GM12878 (cell line): ENCODE measurements at regions not wholly inside any gene's neighbourhood (a gene's known extent, or its start where the extent isn't known, plus 50 kb on each side); places are given as distances from the start of the nearest gene placed in this dataset.

Source experiments
- ATAC-seq: fragments of 200-7000 bp; cut with Tn5 transposase; 3 replicates; pipeline ENCODE4 v1.9.1; 2020; ENCODE audit warnings: mild to moderate bottlenecking, moderate library complexity
- BruUV-seq: library from RNA; stranded (reverse); fragments of 400-500 nt; replicated peaks from 2 replicates; lab custom pipeline; 2021; lab: Mats Ljungman, UMichigan
- CTCF ChIA-PET: fragments of 300-600 bp; sonication (Branson Sonifier 250); formaldehyde crosslinking; extraction: SDS; loops from one replicate; lab custom pipeline; 2021; ENCODE audit warnings: inconsistent platforms; lab: Yijun Ruan, JAX
- POLR2A ChIA-PET: fragments of 350-600 bp; formaldehyde crosslinking; extraction: SDS; loops from one replicate; lab custom pipeline; 2021; ENCODE audit warnings: inconsistent platforms; lab: Charles Lee
- RAD21 ChIA-PET: fragments of 300-600 bp; sonication (Branson Sonifier 250); formaldehyde crosslinking; loops from one replicate; lab custom pipeline; 2023; ENCODE audit warnings: antibody characterized with exemption; ENCODE audit not compliant: unreplicated experiment; lab: Charles Lee
- SMC1A ChIA-PET: fragments of 300-600 bp; sonication (Branson Sonifier 250); formaldehyde crosslinking; loops from one replicate; lab custom pipeline; 2023; ENCODE audit not compliant: unreplicated experiment, uncharacterized antibody; lab: Charles Lee
- DNase-seq: peaks from one replicate; pipeline ENCODE4 v3.0.0-alpha.2; 2011; ENCODE audit warnings: low read depth, low spot score
- FAIRE-seq: peaks from 3 replicates; lab custom pipeline; 2011; peaks lifted over from hg19 to GRCh38; lab: Jason Lieb, UNC
- H2AFZ ChIP-seq: 2 replicates; pipeline ENCODE4 v1.6.0; 2011; ENCODE audit warnings: low read depth, low read length, control low read depth; ENCODE audit not compliant: control insufficient read depth
- H3K27ac ChIP-seq: 2 replicates; pipeline ENCODE4 v1.5.1; 2011; ENCODE audit warnings: control low read depth; ENCODE audit not compliant: control insufficient read depth, insufficient read depth
- H3K27me3 ChIP-seq, 2 experiments: replicated peaks in 1 of 2; 2 replicates each; pipeline versions ENCODE4 v1.6.0 to v1.6.1; 2011; ENCODE audit warnings: low read length in 1 of 2; ENCODE audit not compliant: control insufficient read depth in 2 of 2, insufficient read depth in 2 of 2
- H3K36me3 ChIP-seq, 2 experiments: 2 replicates each; pipeline ENCODE4 v1.5.1; 2011; ENCODE audit warnings: low read length in 1 of 2; ENCODE audit not compliant: control insufficient read depth in 2 of 2, insufficient read depth in 2 of 2
- H3K4me1 ChIP-seq: 2 replicates; pipeline ENCODE4 v1.6.1; 2011; ENCODE audit warnings: mild to moderate bottlenecking, low read length, moderate library complexity, mixed read lengths; ENCODE audit not compliant: control insufficient read depth, insufficient read depth
- H3K4me2 ChIP-seq: 2 replicates; pipeline ENCODE4 v1.6.0; 2011; ENCODE audit warnings: control low read depth; ENCODE audit not compliant: control insufficient read depth, insufficient read depth
- H3K4me3 ChIP-seq: fragments of 200-600 bp; sonication (generic); 2 replicates; pipeline ENCODE4 v1.5.1; 2016
- H3K79me2 ChIP-seq: 2 replicates; pipeline ENCODE4 v1.6.0; 2011; ENCODE audit warnings: low read length; ENCODE audit not compliant: control insufficient read depth, insufficient read depth
- H3K9ac ChIP-seq: 2 replicates; pipeline ENCODE4 v1.8.0; 2011; ENCODE audit warnings: low read length, control low read depth, mixed read lengths; ENCODE audit not compliant: control insufficient read depth, insufficient read depth
- H3K9me3 ChIP-seq: replicated peaks from 3 replicates; pipeline ENCODE4 v1.5.1; 2011; ENCODE audit warnings: mild to moderate bottlenecking, low read length; ENCODE audit not compliant: control insufficient read depth, insufficient read depth
- H4K20me1 ChIP-seq: 2 replicates; pipeline ENCODE4 v1.6.0; 2011; ENCODE audit not compliant: control insufficient read depth, insufficient read depth
- HDGF ChIP-seq: fragments of 450-650 bp; IDR thresholded peaks from 2 replicates; pipeline ENCODE4 v1.6.1; 2016; ENCODE audit warnings: antibody characterized with exemption
- KAT2A ChIP-seq: conservative IDR thresholded peaks from 2 replicates; pipeline ENCODE4 v1.6.1; 2011; ENCODE audit warnings: low read depth, low read length; ENCODE audit not compliant: control insufficient read depth
- POU2F2 ChIP-seq: IDR thresholded peaks from 3 replicates; pipeline ENCODE4 v1.6.1; 2011; ENCODE audit warnings: low read depth, mild to moderate bottlenecking, low read length, borderline replicate concordance
- SIN3A ChIP-seq: IDR thresholded peaks from 2 replicates; pipeline ENCODE4 v1.6.1; 2012; ENCODE audit warnings: low read depth, low read length, improper control_type of control experiment
- ZBED1 ChIP-seq: IDR thresholded peaks from 2 replicates; pipeline ENCODE4 v1.6.1; 2016; ENCODE audit warnings: borderline replicate concordance
- WGBS: methylation state at CpG from one replicate; pipeline ENCODE4 v1.1.6; 2016; ENCODE audit warnings: low lambda C conversion rate; ENCODE audit not compliant: insufficient replicate concordance, insufficient coverage; ENCODE audit errors: missing lambda C conversion rate; 5-methylcytosine and 5-hydroxymethylcytosine counted together
- in situ Hi-C: fragments of 300-500 bp; cut with MboI; formaldehyde crosslinking; loops from 9 replicates; pipeline ENCODE4 v1.14.3; 2018; ENCODE audit warnings: mixed read lengths
- intact Hi-C: fragments of 100-400 bp; cut with micrococcal nuclease; formaldehyde crosslinking; loops from one replicate; pipeline ENCODE4 v1.14.2; 2022; ENCODE audit not compliant: unreplicated experiment
- TF ChIP-seq, protein P1 (sequence below): fragments of 450-650 bp; IDR thresholded peaks from 2 replicates; pipeline ENCODE4 v1.6.1; 2017; ENCODE audit warnings: borderline replicate concordance
- TF ChIP-seq, protein P2 (sequence below): fragments of 150-350 bp; IDR thresholded peaks from 2 replicates; pipeline ENCODE4 v1.6.1; 2016; ENCODE audit warnings: low read depth, low read length
- TF ChIP-seq, protein P3 (sequence below): IDR thresholded peaks from 2 replicates; pipeline ENCODE4 v1.6.1; 2012; ENCODE audit warnings: mild to moderate bottlenecking, low read depth, low read length

DNA sequence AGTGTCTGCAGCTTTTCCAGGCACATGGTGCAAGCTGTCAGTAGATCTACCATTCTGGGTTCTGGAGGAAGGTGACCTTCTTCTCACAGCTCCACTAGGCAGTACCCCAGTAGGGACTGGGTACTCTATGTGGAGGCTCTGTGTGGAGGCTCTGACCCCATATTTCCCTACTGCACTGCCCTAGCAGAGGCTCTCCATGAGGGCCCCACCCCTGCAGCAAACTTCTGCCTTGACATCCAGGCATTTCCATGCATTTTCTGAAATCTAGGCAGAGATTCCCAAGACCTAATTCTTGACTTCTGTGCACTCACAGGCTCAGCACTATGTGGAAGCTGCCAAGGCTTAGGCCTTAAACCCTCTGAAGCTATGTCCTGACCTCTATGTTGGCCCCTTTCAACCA, 1060.0 kb downstream of the NAALADL2 start:
- POLR2A ChIA-PET = no interaction called here
- SMC1A ChIA-PET = no interaction called here
- H3K4me3 ChIP-seq = no peak overlapping the region
- RAD21 ChIA-PET = no interaction called here
- TF ChIP-seq ZBED1 = no peak
- TF ChIP-seq, protein P1, sequence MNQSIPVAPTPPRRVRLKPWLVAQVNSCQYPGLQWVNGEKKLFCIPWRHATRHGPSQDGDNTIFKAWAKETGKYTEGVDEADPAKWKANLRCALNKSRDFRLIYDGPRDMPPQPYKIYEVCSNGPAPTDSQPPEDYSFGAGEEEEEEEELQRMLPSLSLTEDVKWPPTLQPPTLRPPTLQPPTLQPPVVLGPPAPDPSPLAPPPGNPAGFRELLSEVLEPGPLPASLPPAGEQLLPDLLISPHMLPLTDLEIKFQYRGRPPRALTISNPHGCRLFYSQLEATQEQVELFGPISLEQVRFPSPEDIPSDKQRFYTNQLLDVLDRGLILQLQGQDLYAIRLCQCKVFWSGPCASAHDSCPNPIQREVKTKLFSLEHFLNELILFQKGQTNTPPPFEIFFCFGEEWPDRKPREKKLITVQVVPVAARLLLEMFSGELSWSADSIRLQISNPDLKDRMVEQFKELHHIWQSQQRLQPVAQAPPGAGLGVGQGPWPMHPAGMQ = no peak
- no peaks in the 10 kb centered on the region for H3K36me3 ChIP-seq
- FAIRE-seq = no peak
- DNase-seq = no peak
- no peaks in the 10 kb centered on the region for H3K4me1 ChIP-seq
- H2AFZ ChIP-seq = no peak overlapping the region
- H3K4me2 ChIP-seq = no peak overlapping the region
- intact Hi-C loops = no loop called here
- in situ Hi-C loops = no loop called here
- H3K79me2 ChIP-seq = no peaks in the 10 kb centered on the region
- CTCF ChIA-PET = no interaction called here
- no peaks in the 10 kb centered on the region; the same call in 2 of the 3 replicates for H3K9me3 ChIP-seq
- no peaks in the 10 kb centered on the region for H3K27me3 ChIP-seq
- H4K20me1 ChIP-seq = no peaks in the 10 kb centered on the region
- no peak overlapping the region for H3K9ac ChIP-seq
- no peak for ATAC-seq
- no TSS peak for BruUV-seq
- H3K27ac ChIP-seq = no peak overlapping the region

DNA sequence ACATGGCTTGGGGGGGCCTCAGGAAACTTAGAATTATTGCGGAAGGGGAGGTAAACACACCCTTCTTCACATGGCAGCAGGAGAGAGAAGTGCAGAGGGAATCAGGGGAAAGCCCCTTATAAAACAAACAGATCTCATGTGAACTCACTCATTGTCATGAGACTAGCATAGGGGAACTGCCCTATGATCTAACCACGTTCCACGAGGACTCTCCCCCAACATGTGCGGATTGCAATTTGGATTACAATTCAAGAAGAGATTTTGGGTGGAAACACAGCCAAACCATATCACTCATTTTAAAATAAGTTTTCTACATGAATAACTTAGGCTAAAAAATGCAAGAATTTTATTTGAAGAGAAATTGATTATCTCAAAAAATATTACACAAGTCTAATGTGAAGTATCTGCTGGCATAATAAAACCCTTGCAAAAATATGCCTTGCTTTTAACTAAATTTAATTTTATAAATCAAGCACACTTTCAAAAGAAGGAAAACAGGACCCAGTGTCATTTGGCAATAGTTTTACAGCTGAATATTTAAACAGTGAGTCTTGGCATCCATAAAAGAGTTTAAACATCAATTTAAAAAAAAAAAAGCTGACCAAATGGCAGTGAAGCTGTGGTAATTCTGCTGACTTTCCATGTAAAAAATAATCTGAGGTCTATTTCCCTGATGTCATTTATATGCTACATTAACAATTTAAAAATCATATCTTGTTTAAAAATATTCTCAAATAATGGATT, 1057.2 kb downstream of the NAALADL2 start:
- FAIRE-seq (no peak), DNase-seq (no peak), ATAC-seq (no peak)
- RAD21 ChIA-PET = no interaction called here
- H2AFZ ChIP-seq = no peak overlapping the region
- CTCF ChIA-PET = no interaction called here
- POLR2A ChIA-PET = no interaction called here
- 41% methylated on average over 4 of the region's 4 CpGs for whole genome bisulfite sequencing
- no peaks in the 10 kb centered on the region for H3K27me3 ChIP-seq
- BruUV-seq = no TSS peak
- no peak overlapping the region for H3K4me3 ChIP-seq
- H3K79me2 ChIP-seq = no peaks in the 10 kb centered on the region
- no peak overlapping the region for H3K9ac ChIP-seq
- H3K4me2 ChIP-seq = no peak overlapping the region
- intact Hi-C loops = no loop called here
- no peaks in the 10 kb centered on the region; the same call in 2 of the 3 replicates for H3K9me3 ChIP-seq
- in situ Hi-C loops = no loop called here
- no peaks in the 10 kb centered on the region for H3K4me1 ChIP-seq
- H3K36me3 ChIP-seq = no peaks in the 10 kb centered on the region
- SMC1A ChIA-PET = no interaction called here
- H3K27ac ChIP-seq = no peak overlapping the region
- no peaks in the 10 kb centered on the region for H4K20me1 ChIP-seq
- TF ChIP-seq HDGF (no peak), KAT2A (no peak), POU2F2 (no peak), SIN3A (no peak)
- TF ChIP-seq, protein P2, sequence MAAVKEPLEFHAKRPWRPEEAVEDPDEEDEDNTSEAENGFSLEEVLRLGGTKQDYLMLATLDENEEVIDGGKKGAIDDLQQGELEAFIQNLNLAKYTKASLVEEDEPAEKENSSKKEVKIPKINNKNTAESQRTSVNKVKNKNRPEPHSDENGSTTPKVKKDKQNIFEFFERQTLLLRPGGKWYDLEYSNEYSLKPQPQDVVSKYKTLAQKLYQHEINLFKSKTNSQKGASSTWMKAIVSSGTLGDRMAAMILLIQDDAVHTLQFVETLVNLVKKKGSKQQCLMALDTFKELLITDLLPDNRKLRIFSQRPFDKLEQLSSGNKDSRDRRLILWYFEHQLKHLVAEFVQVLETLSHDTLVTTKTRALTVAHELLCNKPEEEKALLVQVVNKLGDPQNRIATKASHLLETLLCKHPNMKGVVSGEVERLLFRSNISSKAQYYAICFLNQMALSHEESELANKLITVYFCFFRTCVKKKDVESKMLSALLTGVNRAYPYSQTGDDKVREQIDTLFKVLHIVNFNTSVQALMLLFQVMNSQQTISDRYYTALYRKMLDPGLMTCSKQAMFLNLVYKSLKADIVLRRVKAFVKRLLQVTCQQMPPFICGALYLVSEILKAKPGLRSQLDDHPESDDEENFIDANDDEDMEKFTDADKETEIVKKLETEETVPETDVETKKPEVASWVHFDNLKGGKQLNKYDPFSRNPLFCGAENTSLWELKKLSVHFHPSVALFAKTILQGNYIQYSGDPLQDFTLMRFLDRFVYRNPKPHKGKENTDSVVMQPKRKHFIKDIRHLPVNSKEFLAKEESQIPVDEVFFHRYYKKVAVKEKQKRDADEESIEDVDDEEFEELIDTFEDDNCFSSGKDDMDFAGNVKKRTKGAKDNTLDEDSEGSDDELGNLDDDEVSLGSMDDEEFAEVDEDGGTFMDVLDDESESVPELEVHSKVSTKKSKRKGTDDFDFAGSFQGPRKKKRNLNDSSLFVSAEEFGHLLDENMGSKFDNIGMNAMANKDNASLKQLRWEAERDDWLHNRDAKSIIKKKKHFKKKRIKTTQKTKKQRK = no peak
- TF ChIP-seq, protein P3, sequence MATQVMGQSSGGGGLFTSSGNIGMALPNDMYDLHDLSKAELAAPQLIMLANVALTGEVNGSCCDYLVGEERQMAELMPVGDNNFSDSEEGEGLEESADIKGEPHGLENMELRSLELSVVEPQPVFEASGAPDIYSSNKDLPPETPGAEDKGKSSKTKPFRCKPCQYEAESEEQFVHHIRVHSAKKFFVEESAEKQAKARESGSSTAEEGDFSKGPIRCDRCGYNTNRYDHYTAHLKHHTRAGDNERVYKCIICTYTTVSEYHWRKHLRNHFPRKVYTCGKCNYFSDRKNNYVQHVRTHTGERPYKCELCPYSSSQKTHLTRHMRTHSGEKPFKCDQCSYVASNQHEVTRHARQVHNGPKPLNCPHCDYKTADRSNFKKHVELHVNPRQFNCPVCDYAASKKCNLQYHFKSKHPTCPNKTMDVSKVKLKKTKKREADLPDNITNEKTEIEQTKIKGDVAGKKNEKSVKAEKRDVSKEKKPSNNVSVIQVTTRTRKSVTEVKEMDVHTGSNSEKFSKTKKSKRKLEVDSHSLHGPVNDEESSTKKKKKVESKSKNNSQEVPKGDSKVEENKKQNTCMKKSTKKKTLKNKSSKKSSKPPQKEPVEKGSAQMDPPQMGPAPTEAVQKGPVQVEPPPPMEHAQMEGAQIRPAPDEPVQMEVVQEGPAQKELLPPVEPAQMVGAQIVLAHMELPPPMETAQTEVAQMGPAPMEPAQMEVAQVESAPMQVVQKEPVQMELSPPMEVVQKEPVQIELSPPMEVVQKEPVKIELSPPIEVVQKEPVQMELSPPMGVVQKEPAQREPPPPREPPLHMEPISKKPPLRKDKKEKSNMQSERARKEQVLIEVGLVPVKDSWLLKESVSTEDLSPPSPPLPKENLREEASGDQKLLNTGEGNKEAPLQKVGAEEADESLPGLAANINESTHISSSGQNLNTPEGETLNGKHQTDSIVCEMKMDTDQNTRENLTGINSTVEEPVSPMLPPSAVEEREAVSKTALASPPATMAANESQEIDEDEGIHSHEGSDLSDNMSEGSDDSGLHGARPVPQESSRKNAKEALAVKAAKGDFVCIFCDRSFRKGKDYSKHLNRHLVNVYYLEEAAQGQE = no peak
